Activated naive CD4-positive, alpha-beta T cell (primary cell): ENCODE measurements at regions not wholly inside any gene's neighbourhood (a gene's known extent, or its start where the extent isn't known, plus 50 kb on each side); places are given as distances from the start of the nearest gene placed in this dataset.

Experiments used
- DNase-seq, 4 experiments: peaks; one replicate each; lab custom pipeline; 2025; lab: John Stamatoyannopoulos, UW

DNA sequence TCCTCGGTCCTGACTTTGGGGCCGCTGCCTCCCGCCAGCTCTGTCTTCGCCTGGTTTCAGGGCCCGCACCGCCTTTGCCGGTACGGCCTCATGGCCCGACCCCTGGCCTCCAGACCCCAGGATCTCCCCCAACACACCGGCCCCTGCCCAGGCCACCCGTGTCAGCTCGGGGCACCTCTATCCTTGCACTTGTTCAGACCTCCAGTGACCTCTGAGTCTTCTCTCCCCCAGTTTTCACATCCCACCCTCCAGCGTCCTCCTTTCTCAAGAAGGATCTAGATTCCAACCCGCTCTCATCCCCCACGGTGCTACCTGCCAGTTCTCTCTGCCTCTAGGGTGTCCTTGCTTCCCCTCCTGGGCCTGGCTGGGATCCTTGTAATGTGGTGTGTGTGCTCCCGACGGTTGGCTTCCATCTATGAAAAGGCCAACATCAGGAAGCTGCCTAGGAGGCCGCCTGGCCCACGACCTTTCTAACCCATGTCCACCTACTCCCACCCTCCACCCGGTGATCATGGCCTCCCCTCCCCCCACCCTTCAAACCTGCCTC, 61.1 kb downstream of the SPATA31C2 start:
- no peak for DNase-seq

DNA sequence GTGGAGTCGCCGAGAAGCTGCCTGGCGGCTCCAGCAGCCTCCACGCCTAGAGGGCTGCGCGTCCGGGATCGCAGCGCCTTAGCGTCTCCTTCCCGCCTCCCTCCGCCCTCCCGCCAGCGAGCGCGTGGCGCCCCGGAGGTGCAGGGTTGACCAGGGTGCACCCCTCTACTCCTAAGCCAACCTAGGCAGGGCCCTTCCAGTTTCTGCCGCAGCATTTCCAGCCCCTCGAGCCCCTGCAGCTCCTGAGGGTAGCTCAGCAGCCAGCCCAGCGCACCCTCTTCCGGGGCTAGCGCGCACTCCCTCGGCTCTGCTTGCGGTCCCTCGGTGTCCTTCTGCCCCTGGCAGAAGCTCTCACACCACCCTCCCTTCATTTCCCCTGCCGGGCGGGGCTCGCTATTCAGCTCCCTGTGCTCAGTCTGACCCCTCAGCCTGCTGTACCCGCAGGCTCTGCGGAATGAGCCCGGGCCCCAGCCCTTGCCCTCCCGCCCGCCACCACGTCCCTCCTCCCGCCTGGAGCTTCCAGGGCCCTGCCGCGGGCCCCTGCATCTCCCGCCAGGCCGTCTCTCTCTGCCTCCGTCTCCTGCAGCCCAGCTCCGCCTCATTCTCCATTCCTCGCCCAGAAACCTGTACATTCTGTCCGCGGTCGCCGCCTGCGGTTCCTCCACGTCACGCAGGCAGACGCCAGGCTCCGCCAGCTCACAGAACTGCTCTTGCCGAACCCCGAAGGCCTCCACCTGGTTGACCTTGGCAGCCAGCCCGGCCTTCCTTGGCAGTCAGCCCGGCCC, 61.8 kb downstream of the SPATA31C2 start:
- peak in 1 of 4 experiments; percentile 3 for DNase-seq

DNA sequence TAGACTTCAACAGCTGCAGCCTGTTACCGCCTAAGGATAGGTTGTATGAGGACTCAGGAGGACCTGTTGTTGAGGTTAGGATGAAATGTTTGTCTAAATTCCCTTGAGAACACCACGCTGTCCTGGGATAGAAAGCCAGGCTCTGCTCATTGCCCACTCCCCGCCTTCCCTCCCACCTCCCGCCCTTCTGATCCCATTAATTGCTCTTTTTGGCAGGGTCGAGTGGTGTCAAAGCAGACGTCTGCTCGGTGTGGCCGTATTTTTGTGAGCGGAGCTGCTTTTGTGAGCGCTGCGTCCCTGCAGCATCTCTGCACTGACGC, 62.3 kb downstream of the SPATA31C2 start:
- DNase-seq: no peak

DNA sequence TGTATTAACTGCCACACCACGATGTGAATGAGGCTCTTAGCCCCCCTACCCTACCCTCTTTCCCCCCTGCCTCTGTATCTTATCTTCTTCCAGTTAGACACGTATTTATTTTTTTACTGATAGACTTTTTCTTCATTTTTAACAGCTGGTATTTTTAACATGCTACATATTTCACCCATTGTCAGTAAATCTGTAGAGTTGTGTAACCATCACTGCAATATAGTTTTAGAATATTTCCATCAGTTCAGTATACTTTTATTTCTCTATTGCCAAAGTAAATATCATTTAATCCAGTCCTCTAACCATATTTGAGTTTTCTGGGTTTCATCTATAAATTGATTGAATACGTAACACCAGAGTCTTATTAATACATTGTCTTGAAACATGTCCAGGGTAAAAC, 62.8 kb downstream of the SPATA31C2 start:
- no peak for DNase-seq

DNA sequence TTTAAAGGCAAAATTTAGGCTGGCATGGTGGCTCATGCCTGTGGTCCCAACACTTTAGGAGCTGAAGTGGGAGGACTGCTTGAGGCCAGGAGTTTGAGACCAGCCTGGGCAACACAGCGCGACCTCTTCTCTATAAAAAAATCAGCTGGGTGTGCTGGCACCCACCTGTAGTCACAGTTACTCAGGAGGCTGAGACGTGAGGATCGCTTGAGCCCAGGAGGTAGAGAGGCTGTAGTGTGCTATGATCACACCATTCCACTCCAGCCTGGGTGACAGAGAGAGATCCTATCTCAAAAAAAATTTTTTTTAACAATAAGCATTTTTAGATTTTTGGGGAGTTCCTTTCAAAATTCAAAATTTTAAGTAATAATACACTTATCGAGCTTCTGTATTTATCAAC, 63.3 kb downstream of the SPATA31C2 start:
- no peak for DNase-seq

DNA sequence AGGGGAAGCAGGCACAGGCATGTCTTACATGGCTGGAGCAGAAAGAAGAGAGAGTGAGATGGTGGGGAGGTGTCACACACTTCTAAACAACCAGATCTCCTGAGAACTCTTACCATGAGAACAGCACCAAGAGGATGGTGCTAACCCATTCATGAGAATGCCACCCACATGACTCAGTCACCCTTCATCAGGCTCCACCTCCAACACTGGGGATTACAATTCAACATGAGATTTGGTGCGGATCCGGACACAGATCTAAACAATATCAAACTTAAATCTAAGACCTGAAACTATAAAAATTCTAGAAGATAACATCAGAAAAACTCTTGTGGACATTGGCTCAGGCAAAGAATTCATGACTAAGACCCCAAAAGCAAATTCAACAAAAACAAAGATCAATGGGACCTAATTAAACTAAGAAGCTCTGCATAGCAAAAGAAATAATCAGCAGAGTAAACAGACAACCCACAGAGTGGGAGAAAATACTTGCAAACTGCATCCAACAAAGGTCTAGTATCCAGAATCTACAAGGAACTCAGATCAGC, 65.4 kb downstream of the SPATA31C2 start:
- no peak for DNase-seq

DNA sequence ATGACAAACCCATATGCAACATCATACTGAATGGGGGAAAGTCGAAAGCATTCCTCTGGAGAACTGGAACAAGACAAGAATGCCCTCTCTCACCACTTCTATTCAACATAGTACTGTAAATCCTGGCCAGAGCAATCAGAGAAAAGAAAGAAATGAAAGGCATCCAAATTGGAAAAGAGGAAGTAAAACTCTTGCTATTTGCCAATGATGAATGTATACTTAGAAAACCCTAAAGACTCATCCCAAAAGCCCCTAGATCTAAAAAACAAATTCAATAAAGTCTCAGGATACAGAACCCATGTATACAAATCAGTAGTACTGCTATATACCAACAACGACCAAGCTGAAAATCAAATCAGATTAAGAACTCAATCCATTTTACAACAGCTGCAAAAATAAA, 66.9 kb downstream of the SPATA31C2 start:
- DNase-seq: no peak

DNA sequence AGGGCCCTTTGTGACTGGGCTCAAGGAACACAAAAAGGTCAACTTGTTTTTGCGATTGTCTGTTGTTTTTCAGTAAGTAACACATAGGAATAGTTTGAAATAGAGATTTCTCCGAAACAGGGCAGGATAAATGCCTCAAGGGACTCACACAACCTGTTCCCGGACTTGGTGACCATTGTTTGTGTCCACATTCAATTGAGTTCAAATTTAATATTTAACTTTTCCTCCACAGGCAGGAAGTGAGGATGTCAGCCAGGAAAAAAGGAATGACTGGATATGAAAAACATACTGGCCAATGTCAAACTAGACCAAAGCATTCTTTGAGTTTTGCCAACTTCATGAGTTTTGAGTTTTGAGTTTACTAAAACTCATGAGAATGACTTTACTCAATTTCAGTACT, 72.7 kb downstream of the SPATA31C2 start:
- DNase-seq: no peak

DNA sequence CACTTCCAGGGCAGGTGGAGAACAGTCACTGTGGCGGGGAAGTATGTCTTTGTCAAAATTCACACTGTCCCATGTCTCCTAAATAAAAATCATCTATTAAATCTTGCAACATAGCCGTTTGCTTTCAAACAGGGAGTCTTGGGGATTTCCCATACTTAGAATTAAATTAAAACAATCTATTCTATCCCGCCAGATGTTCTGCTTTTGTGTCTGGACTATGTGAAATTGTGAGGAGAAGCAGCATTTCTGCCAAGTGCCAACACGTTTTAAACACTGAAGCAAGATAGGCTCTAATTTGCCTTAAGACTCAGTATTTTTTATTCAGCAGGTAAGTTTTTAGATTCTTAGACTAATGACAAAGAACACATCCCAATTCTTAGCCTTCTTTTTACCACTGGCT, 73.7 kb downstream of the SPATA31C2 start:
- DNase-seq: no peak

DNA sequence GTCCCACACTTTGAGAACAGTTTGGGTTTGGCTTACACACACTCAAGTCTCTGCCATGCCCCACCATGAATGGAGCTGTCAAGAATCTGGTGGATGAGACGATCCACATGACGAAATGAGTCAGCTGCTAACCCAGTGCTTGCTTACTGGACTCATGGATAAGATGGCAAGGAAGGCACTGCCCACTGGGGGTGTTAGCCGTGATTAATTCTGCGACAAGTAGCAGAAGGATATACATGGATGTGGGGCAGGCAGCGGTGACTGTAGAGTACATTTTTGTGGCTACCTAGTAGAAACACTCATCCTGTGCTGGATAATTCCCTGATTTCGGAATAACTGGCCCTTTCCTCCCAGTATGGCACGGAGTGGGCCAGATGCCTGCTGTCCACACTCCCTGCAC, 77.5 kb downstream of the SPATA31C2 start:
- DNase-seq: no peak

DNA sequence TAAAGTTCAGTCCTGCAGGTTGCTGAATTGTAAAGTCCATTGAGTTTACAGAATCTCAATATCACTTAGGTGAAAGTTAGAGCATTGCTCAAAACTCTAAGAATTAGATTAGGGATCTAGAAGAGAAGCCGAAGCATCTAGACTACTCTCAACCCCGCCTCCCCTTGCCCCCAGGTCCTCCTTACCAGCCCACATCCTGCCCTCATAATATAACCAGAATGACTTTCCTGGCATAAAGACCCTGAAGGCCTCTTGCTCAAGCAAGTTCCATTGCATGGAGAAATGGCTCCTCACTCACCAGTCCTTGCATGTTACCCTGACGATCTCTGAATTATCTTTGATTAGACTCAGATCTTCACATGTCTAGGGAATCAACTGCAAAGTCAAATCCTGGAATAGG, 78.8 kb downstream of the SPATA31C2 start:
- no peak for DNase-seq

DNA sequence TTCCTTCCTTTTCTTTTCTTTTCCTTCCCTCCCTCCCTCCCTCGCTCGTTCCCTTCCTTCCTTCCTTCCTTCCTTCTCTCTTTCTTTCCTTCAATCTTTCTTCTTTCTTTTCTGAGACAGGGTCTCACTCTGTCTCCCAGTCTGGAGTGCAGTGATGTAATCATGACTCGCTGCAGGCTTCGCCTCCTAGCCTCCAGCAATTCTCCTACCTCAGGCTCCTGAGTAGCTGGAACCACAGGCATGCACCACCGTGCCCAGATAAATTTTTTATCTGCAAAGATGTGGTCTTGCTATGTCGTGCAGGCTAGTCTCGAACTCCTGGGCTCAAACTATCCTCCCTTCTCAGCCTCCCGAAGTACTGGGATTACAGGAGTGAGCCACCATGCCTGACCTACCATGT, 81.4 kb downstream of the SPATA31C2 start:
- no peak for DNase-seq

DNA sequence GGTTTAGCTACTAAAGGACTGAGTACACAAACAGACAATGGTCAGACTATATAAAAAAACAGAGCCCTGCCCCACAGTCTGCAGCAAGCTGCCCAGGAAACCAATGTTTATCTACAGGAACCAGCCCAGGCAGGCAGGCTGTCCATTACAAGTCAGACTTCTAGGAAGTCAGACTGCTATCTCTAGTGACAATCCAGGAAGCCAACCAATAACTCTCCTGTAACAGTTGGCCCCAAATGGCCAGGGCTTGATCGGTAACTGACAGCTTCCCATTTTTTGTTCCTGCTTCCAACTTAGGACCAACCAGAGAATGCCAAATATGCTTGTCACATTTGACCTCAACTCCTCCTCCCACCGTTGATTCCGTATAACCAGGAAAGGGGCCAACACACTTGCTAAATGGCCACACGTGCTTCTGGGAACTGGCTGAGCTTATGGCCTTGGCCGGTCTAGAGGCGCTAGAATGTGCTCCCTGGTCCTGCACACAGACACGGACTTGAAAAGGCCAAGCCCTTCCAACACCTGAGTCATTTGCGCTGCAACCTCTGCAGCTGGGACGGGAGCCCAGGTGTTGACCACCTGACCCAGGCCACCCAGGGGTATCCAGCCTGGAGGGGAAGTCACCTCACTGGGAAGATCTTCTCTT, 79.6 kb upstream of the CDK20 start:
- no peak for DNase-seq

DNA sequence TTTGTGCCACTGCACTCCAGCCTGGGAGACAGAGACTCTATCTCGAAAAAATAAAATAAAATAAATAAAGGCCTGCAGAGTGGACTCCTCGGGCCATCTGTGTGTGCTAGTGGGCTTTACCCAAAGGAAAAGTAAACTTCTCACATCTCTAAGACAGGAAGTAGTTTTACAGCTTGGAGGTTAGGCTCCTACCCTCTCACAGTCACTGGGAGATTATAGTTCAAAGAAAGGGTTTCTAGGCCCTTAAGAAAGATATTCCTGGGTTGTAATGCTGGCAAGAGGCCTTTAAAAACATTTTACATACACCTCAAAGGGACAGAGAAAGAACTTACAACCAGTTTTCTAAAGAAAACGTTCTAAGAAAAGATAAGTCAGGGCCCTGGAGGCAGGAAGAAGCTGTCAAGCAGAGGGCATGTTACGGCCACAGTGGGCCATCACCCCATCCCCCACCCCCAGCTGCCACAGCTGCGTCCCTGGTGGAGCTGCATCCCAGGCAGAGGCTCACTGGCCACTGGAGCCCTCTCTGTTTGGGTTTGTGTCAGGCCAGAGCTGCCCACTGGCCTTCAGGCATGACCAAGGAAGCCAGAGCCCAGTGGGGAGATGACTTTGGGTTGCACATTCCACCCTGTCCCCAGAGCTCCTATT, 78.1 kb upstream of the CDK20 start:
- no peak for DNase-seq

DNA sequence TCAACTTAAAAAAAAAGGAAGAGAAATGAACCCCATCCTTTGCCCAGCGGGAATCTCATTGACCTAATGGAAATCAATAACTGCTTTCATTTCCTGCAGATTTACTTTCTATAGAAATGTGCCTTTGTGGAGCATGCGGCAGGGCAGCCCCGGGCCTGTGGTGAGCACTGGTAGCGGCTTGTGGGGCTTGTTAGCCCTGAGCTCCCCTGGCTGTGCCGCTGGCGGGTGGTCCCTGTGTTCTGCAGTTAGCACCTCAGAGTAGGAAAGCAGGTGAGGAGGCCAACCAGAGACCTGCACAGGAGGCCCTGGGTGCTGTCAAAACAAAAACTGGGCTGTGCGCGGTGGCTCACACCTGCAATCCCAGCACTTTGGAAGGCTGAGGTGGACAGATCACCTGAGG, 76.8 kb upstream of the CDK20 start:
- DNase-seq: no peak

DNA sequence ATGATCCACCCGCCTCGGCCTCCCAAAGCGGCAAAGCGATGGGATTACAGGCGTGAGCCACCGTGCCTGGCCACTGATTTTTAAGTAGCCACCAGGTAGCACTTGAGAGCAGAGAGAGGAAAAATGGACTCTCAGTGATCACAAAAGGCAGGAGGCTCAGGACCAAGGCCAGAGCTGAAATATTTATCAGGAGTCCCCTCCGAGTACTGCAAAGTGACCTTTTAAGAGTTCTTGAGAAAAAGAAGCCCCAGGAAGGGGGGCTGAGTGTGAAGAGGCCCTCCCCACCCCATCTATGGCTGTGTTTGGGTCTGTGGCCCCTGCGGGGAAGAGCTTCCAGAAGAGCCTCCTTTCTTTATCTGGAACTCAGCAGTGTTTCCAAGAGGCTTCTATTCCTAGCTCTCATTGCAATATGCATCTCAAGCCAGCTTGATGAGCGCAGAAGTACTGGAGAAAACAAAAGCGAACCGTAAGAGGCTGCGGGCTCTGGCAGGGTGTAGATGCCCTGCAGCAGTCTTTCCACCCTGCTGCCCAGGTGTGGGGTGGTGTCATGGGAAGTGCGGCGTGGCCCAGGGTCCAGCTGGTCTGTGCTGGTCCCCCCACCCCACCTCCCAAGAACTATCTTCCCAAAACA, 75.5 kb upstream of the CDK20 start:
- DNase-seq: no peak

DNA sequence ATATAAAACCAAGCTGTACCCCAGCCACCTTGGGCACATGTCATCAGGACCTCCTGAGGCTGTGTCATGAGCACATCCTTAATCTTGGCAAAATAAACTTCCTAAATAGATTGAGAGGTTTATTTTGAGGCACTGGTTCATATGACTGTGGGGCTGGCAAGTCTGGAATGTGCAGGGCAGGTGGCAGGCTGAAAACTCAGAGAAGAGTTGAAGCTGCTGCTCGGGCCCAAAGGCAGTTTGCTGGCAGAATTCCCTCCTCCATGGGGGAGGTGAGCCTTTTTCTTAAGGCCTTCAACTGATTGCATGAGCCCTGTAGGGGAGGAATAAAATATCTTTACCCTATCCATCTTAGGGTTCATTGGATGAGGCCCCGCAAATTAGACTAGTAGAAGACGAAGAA, 72.2 kb upstream of the CDK20 start:
- no peak for DNase-seq

DNA sequence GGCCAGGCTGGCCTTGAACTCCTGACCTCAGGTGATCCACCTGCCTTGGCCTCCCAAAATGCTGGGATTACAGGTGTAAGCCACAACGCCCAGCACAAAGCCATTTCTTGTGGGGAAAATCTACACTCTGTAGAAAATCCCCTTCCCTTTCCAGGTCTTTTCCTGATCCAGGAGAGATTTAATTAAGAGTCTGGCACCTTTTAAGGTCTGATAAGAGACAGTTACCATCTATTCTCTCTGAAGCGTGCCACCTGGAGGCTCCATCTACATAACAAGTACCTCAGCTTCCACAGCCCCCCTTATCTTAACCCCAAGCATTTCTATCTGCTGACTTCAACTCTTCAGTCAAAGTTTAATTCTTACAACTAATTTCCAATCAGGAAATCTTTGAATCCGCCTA, 71.4 kb upstream of the CDK20 start:
- no peak for DNase-seq

DNA sequence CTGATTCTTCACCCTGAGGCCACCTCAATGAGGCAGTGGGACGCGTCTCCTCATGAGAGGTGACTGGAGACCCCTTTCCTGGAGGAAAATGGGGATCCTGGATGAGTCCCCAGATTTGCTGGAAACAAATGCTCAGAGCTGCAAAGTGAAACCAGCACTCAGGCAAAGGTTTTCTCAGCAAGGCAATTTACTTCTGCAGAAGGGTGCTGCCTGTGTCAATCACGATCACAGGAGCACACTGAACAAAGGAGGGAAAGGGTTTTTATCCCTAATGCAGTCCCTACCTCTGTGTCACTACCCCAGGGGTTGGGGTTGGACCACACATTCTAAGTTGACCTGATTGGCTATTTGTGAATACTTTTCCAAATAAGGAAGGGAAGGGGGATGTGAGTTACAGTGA, 69.9 kb upstream of the CDK20 start:
- DNase-seq: no peak

DNA sequence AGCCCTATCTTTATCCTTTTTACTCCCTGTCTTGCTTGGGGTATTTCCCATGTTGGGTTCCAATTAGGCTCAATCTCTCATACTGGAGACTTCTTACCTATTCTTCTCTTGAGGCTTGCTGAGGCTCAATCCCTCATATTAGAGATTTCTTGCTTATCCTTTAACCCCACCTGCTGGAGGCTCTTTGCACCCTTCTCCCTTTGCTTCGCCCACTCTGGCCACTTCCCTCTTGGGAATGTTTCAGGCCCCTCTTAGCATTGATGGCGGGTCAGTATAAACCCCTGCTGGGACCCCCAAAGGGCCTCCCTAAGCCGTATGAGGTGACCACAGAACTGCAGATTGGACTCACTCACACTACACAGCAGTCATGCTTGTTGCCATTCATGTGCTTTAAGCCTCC, 69.3 kb upstream of the CDK20 start:
- no peak for DNase-seq

DNA sequence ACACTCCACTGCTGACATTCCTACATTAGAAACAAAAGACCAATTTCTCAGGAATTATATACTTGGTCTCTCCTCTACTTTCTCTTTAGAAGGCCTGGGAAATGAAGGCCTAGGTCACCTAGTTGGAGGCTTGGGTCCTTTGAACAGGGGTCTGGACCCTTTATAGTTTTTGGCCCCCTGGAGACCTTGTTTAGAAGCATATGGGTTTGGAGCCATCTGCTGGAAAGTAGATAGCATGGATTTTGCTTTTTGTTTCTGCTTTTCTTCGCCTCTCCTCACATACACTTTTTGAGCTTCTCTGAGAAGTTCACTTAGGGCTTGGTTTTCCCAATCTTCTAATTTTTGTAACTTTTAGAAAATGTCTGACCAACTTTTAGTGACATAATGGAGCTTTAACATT, 67.1 kb upstream of the CDK20 start:
- no peak for DNase-seq

DNA sequence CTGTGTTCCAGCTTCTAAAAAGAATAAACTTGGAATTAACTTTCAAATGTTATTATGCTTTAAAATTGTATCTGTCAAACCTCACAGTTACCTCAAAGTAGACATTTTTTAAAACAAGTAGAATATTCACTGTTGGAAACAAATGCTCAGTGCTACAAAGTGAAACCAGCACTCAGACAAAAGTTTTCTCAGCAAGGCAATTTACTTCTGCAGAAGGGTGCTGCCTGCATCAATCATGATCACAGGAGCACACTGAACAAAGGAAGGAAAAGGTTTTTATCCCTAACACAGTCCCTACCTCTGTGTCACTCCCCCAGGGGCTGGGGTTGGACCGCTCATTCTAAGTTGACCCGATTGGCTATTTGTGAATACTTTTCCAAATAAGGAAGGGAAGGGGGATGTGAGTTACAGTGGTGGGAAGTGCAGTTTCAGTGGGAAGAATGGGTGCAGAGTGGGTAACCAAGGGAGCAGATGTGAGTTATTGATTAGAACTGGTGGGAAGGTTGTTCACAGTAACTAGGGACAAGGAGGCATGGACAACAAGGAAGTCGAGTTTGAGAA, 63.0 kb upstream of the CDK20 start:
- DNase-seq: no peak
